ENCODE measurements at regions not wholly inside any gene's neighbourhood (a gene's known extent, or its start where the extent isn't known, plus 50 kb on each side); places are given as distances from the start of the nearest gene placed in this dataset.

GRCh38 chr9:111720174-111720573, 58.8 kb downstream of the GNG10 start:
- TF ChIP-seq SREBF2 (CRISPR knock-in tag; IDR thresholded peaks at IDR 0.05) (no peak), CUX1 (CRISPR knock-in tag; IDR thresholded peaks at IDR 0.05) (no peak), NCOA2 (IDR thresholded peaks at IDR 0.05; ENCODE audit: partially characterized antibody in 2 of 2) (no peak), MEIS2 (IDR thresholded peaks at IDR 0.05; ENCODE audit: partially characterized antibody) (no peak), HNRNPLL (IDR thresholded peaks at IDR 0.05; ENCODE audit: low read depth, low read length, poor library complexity, severe bottlenecking) (no peak), SMAD4 (CRISPR knock-in tag; conservative IDR thresholded peaks at IDR 0.05) (no peak), SMC3 (conservative IDR thresholded peaks at IDR 0.05; ENCODE audit: insufficient read depth, low read depth, low read length) (no peak), SRSF9 (IDR thresholded peaks at IDR 0.05; ENCODE audit: borderline replicate concordance, low read depth, low read length) (no peak)
- TF ChIP-seq, protein P1, sequence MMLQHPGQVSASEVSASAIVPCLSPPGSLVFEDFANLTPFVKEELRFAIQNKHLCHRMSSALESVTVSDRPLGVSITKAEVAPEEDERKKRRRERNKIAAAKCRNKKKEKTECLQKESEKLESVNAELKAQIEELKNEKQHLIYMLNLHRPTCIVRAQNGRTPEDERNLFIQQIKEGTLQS (IDR thresholded peaks at IDR 0.05): no peak
- TF ChIP-seq, protein P1 (CRISPR knock-in tag; conservative IDR thresholded peaks at IDR 0.05): no peak
